ENCODE measurements at regions not wholly inside any gene's neighbourhood (a gene's known extent, or its start where the extent isn't known, plus 50 kb on each side); places are given as distances from the start of the nearest gene placed in this dataset.

DNA sequence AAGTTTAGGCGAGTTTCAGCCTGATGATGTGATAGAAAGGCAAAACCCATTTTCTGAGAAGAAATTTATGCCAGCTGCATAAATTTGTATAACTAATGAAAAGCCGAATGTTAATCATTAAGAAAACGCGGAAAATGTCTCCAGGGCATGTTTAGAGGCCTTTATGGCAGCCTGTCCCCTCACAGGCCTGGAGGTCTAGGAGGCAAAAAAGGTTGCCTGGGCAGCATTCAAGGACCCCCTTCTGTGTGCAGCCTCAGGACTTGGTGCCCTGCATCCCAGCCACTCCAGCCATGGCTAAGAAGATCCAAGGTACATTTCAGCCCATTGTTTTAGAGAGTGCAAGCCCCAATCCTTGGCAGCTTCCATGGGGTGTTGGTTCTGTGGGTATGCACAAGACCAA, 614.2 kb downstream of the SLITRK5 start:
- TF ChIP-seq, protein P1, sequence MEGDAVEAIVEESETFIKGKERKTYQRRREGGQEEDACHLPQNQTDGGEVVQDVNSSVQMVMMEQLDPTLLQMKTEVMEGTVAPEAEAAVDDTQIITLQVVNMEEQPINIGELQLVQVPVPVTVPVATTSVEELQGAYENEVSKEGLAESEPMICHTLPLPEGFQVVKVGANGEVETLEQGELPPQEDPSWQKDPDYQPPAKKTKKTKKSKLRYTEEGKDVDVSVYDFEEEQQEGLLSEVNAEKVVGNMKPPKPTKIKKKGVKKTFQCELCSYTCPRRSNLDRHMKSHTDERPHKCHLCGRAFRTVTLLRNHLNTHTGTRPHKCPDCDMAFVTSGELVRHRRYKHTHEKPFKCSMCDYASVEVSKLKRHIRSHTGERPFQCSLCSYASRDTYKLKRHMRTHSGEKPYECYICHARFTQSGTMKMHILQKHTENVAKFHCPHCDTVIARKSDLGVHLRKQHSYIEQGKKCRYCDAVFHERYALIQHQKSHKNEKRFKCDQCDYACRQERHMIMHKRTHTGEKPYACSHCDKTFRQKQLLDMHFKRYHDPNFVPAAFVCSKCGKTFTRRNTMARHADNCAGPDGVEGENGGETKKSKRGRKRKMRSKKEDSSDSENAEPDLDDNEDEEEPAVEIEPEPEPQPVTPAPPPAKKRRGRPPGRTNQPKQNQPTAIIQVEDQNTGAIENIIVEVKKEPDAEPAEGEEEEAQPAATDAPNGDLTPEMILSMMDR (IDR thresholded peaks at IDR 0.05): no peak
- TF ChIP-seq EP300 (IDR thresholded peaks at IDR 0.05): no peak

Data from sigmoid colon (tissue), 4 donors.